ENCODE measurements at regions not wholly inside any gene's neighbourhood (a gene's known extent, or its start where the extent isn't known, plus 50 kb on each side); places are given as distances from the start of the nearest gene placed in this dataset.

GRCh38 chr7:109246330-109247077 lies 676.8 kb downstream of the DNAJB9 start:
- whole genome bisulfite sequencing, result 59% methylated on average over 10 of the region's 10 CpGs
- no peaks in the 10 kb centered on the region for H3K4me1 ChIP-seq (replicated peaks)
- no peaks in the 10 kb centered on the region for H3K9me3 ChIP-seq
- peak; percentile 6 for DNase-seq (ENCODE audit: low spot score)
- H3K36me3 ChIP-seq, result no peaks in the 10 kb centered on the region
- H3K4me3 ChIP-seq, result no peak overlapping the region
- intact Hi-C loops (cut with DNase I), result no loop called here
- H3K27ac ChIP-seq, result no peak overlapping the region
- no peak for TF ChIP-seq POLR2AphosphoS5 (IDR thresholded peaks at IDR 0.05)
- TF ChIP-seq POLR2A (IDR thresholded peaks at IDR 0.05), result no peak
- TF ChIP-seq CTCF (IDR thresholded peaks at IDR 0.05), result no peak
- H3K27me3 ChIP-seq (replicated peaks; ENCODE audit: insufficient read depth), result no peaks in the 10 kb centered on the region

- H3K4me1 ChIP-seq (replicated peaks), result no peaks in the 10 kb centered on the region
- H3K4me3 ChIP-seq, result no peak overlapping the region
- intact Hi-C loops (cut with DNase I), result no loop called here
- no peaks in the 10 kb centered on the region for H3K9me3 ChIP-seq
- no peaks in the 10 kb centered on the region for H3K36me3 ChIP-seq
- no peak for TF ChIP-seq CTCF (IDR thresholded peaks at IDR 0.05)
- TF ChIP-seq POLR2AphosphoS5 (IDR thresholded peaks at IDR 0.05), result no peak
- no peak for TF ChIP-seq POLR2A (IDR thresholded peaks at IDR 0.05)
- H3K27me3 ChIP-seq (replicated peaks; ENCODE audit: insufficient read depth), result no peaks in the 10 kb centered on the region
- no peak for DNase-seq (ENCODE audit: low spot score)
- H3K27ac ChIP-seq, result no peak overlapping the region
- WGBS, result 82% methylated on average over 3 of the region's 3 CpGs
Measured at GRCh38 chr7:109256762-109257560, 687.3 kb downstream of the DNAJB9 start.

- Histone ChIP-seq H3K4me3 (no peak overlapping the region), H3K9me3 (no peaks in the 10 kb centered on the region), H3K27ac (no peak overlapping the region), H3K4me1 (replicated peaks) (no peaks in the 10 kb centered on the region), H3K36me3 (no peaks in the 10 kb centered on the region), H3K27me3 (replicated peaks; ENCODE audit: insufficient read depth) (no peaks in the 10 kb centered on the region)
- DNase-seq (ENCODE audit: low spot score), result no peak
- TF ChIP-seq POLR2AphosphoS5 (IDR thresholded peaks at IDR 0.05) (no peak), POLR2A (IDR thresholded peaks at IDR 0.05) (no peak), CTCF (IDR thresholded peaks at IDR 0.05) (no peak)
- WGBS, result 41% methylated on average over 1 of the region's 1 CpG
- intact Hi-C loops (cut with DNase I), result no loop called here
Measured at GRCh38 chr7:109259151-109259550, 689.5 kb downstream of the DNAJB9 start.

GRCh38 chr7:109261781-109262180 lies 692.1 kb downstream of the DNAJB9 start:
- no peak for DNase-seq (ENCODE audit: low spot score)
- H3K4me1 ChIP-seq (replicated peaks), result no peaks in the 10 kb centered on the region

More at GRCh38 chr7:109261781-109262180, 692.1 kb downstream of the DNAJB9 start:
- TF ChIP-seq CTCF (IDR thresholded peaks at IDR 0.05) (no peak), POLR2AphosphoS5 (IDR thresholded peaks at IDR 0.05) (no peak), POLR2A (IDR thresholded peaks at IDR 0.05) (no peak)
- Histone ChIP-seq H3K36me3 (no peaks in the 10 kb centered on the region), H3K27ac (no peak overlapping the region), H3K27me3 (replicated peaks; ENCODE audit: insufficient read depth) (no peaks in the 10 kb centered on the region), H3K4me3 (no peak overlapping the region), H3K9me3 (no peaks in the 10 kb centered on the region)
- 60% methylated on average over 3 of the region's 3 CpGs for WGBS
- intact Hi-C loops (cut with DNase I), result no loop called here
